Right lobe of liver (tissue), 6 donors: ENCODE measurements at regions not wholly inside any gene's neighbourhood (a gene's known extent, or its start where the extent isn't known, plus 50 kb on each side); places are given as distances from the start of the nearest gene placed in this dataset.
"Not testable (repeated sequence)": the region's sequence is repeated elsewhere in the genome, so short reads cannot be mapped to it uniquely, and the experiment has no call there.

ENCODE experiments used
- ATAC-seq, 4 donors: fragments of 200-7000 bp; cut with Tn5 transposase; one replicate each; pipeline ENCODE4 v1.9.1; 2020; ENCODE audit warnings: mild to moderate bottlenecking in 4 of 4, moderate library complexity in 4 of 4
- DNase-seq, 3 donors: peaks; one replicate each; pipeline ENCODE4 v3.0.0-alpha.2; 2020
- H3K27ac ChIP-seq, 3 donors: fragments of 200-600 bp; one replicate each; pipeline ENCODE4 v1.8.0; 2022
- H3K27me3 ChIP-seq, 2 donors: fragments of 200-600 bp; one replicate each; pipeline ENCODE4 v1.8.0; 2022
- H3K36me3 ChIP-seq, 4 donors: fragments of 200-600 bp; sonication (generic) in 1 of 4; one replicate each; pipeline versions ENCODE4 v1.5.1 to v1.8.0; 2017 to 2022; ENCODE audit warnings: control low read depth in 1 of 4
- H3K4me1 ChIP-seq, 4 donors: fragments of 200-600 bp; sonication (generic) in 1 of 4; one replicate each; pipeline versions ENCODE4 v1.5.1 to v1.8.0; 2017 to 2022; ENCODE audit warnings: control low read depth in 1 of 4
- H3K4me3 ChIP-seq, 3 donors: fragments of 200-600 bp; one replicate each; pipeline ENCODE4 v1.8.0; 2022
- H3K9me3 ChIP-seq, 4 donors: fragments of 200-600 bp; sonication (generic) in 1 of 4; one replicate each; pipeline versions ENCODE4 v1.5.1 to v1.8.0; 2017 to 2022; ENCODE audit warnings: control low read depth in 1 of 4
- POLR2A ChIP-seq: fragments of 450-650 bp; IDR thresholded peaks from one replicate; pipeline ENCODE4 v1.6.1; 2017; ENCODE audit warnings: antibody characterized with exemption, mild to moderate bottlenecking
- WGBS: methylation state at CpG from one replicate; pipeline ENCODE4 v1.1.6; 2018; ENCODE audit warnings: low coverage, low lambda C conversion rate; ENCODE audit not compliant: insufficient coverage; ENCODE audit errors: missing lambda C conversion rate; 5-methylcytosine and 5-hydroxymethylcytosine counted together
- intact Hi-C, 2 donors: fragments of 100-400 bp; cut with DNase I; formaldehyde crosslinking; loops; one replicate each; pipeline versions ENCODE4 v1.11.2 to v1.14.1; 2022
- TF ChIP-seq, protein P1 (sequence below), 4 donors: fragments of 200-600 bp in 3 of 4; fragments of 450-650 bp in 1 of 4; IDR thresholded peaks; one replicate each; pipeline versions ENCODE4 v1.5.1 to v1.8.0; 2016 to 2022; ENCODE audit warnings: antibody characterized with exemption in 4 of 4, mild to moderate bottlenecking in 2 of 4
- donor health status: DM: no; HTN: yes; CAD: no.
- donor health status: DM: no; HTN: no; CAD: no.
- donor health status: DM: no; HTN: no; CAD: no.
- donor health status: DM: no; HTN: yes; CAD: no.
- donor health status: DM: no; HTN: yes; CAD: no.

GRCh38 chr7:94782777-94783176 is 124.6 kb upstream of the PPP1R9A start:
- no peak overlapping the region for H3K4me3 ChIP-seq
- H3K36me3 ChIP-seq: no peaks in the 10 kb centered on the region
- no peak for ATAC-seq
- H3K4me1 ChIP-seq: no peaks in the 10 kb centered on the region
- WGBS: 76% methylated on average over 6 of the region's 8 CpGs
- TF ChIP-seq, protein P1, sequence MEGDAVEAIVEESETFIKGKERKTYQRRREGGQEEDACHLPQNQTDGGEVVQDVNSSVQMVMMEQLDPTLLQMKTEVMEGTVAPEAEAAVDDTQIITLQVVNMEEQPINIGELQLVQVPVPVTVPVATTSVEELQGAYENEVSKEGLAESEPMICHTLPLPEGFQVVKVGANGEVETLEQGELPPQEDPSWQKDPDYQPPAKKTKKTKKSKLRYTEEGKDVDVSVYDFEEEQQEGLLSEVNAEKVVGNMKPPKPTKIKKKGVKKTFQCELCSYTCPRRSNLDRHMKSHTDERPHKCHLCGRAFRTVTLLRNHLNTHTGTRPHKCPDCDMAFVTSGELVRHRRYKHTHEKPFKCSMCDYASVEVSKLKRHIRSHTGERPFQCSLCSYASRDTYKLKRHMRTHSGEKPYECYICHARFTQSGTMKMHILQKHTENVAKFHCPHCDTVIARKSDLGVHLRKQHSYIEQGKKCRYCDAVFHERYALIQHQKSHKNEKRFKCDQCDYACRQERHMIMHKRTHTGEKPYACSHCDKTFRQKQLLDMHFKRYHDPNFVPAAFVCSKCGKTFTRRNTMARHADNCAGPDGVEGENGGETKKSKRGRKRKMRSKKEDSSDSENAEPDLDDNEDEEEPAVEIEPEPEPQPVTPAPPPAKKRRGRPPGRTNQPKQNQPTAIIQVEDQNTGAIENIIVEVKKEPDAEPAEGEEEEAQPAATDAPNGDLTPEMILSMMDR (IDR thresholded peaks at IDR 0.05): no peak
- no peak for TF ChIP-seq POLR2A
- H3K9me3 ChIP-seq: no peaks in the 10 kb centered on the region
- no peak overlapping the region for H3K27ac ChIP-seq
- intact Hi-C loops: no loop called here
- no peaks in the 10 kb centered on the region for H3K27me3 ChIP-seq
- DNase-seq: no peak

GRCh38 chr7:94787285-94787684 is 120.1 kb upstream of the PPP1R9A start:
- intact Hi-C loops: no loop called here
- 36% methylated on average over 1 of the region's 1 CpG for WGBS
- TF ChIP-seq, protein P1 (IDR thresholded peaks at IDR 0.05): no peak
- no peak for TF ChIP-seq POLR2A

DNA sequence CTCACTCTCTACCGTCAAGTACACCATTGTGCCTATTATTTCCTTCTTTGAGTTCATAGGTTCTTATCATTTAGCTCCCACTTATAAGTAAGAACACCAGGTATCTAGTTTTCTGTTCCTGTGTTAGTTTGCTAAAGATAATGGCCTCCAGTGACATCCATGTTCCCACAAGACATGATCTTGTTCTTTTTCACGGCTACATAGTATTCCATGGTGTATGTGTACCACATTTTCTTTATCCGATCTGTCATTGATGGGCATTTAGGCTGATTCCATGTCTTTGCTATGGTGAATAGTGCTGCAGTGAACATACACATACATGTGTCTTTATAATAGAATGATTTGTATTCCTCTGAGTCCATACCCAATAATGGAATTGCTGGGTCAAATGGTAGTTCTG is 119.0 kb upstream of the PPP1R9A start:
- H3K27ac ChIP-seq, ATAC-seq, DNase-seq, H3K4me3 ChIP-seq, H3K4me1 ChIP-seq, H3K27me3 ChIP-seq, H3K36me3 ChIP-seq, intact Hi-C loops, H3K9me3 ChIP-seq: not testable (repeated sequence)
- 91% methylated on average over 2 of the region's 3 CpGs for WGBS

More at GRCh38 chr7:94787285-94787684, 120.1 kb upstream of the PPP1R9A start:
- Histone ChIP-seq H3K4me3 (no peak overlapping the region), H3K4me1 (no peaks in the 10 kb centered on the region), H3K27ac (no peak overlapping the region), H3K27me3 (no peaks in the 10 kb centered on the region), H3K36me3 (no peaks in the 10 kb centered on the region), H3K9me3 (no peaks in the 10 kb centered on the region)
- ATAC-seq: no peak
- no peak for DNase-seq

DNA sequence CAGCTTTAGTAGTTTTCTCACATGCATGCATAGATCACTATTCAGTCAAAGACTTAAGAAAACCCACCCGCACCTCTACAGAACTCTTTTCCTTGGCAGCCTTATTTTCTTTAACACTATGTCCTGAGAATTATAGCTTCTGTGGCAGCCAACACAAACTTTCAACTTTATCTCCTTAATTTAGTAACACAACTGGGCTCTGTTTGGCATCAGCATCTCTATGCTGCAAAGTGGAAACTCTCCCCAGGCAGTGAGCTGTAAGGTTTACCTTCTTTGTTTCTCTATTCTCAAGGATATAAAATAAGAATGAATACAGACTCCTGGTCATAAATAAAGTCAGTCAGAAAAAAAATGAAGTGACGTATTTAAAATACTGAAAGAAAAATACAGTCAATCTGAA is 115.2 kb upstream of the PPP1R9A start:
- DNase-seq (no peak), ATAC-seq (no peak)
- Histone ChIP-seq H3K9me3 (no peaks in the 10 kb centered on the region), H3K4me1 (no peaks in the 10 kb centered on the region), H3K4me3 (no peak overlapping the region), H3K36me3 (no peaks in the 10 kb centered on the region), H3K27me3 (peaks cover 0 to 6% of the 10 kb centered on the region in 2 donors), H3K27ac (no peak overlapping the region)
- intact Hi-C loops: no loop called here
- TF ChIP-seq, protein P1 (IDR thresholded peaks at IDR 0.05): no peak
- TF ChIP-seq POLR2A: no peak
- WGBS: 68% methylated on average over 2 of the region's 2 CpGs

DNA sequence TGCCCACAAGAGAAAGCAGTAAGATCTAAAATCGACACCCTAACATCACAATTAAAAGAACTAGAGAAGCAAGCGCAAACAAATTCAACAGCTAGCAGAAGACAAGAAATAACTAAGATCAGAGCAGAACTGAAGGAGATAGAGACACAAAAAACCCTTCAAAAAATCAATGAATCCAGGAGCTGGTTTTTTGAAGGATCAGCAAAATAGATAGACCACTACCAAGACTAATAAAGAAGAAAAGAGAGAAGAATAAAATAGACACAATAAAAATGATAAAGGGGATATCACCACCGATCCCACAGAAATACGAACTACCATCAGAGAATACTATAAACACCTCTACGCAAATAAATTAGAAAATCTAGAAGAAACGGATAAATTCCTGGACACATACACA is 110.0 kb upstream of the PPP1R9A start:
- WGBS: 82% methylated on average over 4 of the region's 6 CpGs

GRCh38 chr7:94803821-94804220 is 103.6 kb upstream of the PPP1R9A start:
- DNase-seq: no peak
- Histone ChIP-seq H3K4me3 (no peak overlapping the region), H3K36me3 (no peaks in the 10 kb centered on the region), H3K27me3 (no peaks in the 10 kb centered on the region), H3K4me1 (no peaks in the 10 kb centered on the region), H3K27ac (no peak overlapping the region), H3K9me3 (no peaks in the 10 kb centered on the region)
- no peak for ATAC-seq
- intact Hi-C loops: no loop called here
- TF ChIP-seq POLR2A: no peak
- TF ChIP-seq, protein P1 (IDR thresholded peaks at IDR 0.05): no peak
- 84% methylated on average over 2 of the region's 2 CpGs for WGBS

More for the DNA sequence above, 110.0 kb upstream of the PPP1R9A start:
- H3K4me1 ChIP-seq, H3K4me3 ChIP-seq, H3K36me3 ChIP-seq, H3K27me3 ChIP-seq, DNase-seq, H3K27ac ChIP-seq, H3K9me3 ChIP-seq, ATAC-seq, intact Hi-C loops: not testable (repeated sequence)

DNA sequence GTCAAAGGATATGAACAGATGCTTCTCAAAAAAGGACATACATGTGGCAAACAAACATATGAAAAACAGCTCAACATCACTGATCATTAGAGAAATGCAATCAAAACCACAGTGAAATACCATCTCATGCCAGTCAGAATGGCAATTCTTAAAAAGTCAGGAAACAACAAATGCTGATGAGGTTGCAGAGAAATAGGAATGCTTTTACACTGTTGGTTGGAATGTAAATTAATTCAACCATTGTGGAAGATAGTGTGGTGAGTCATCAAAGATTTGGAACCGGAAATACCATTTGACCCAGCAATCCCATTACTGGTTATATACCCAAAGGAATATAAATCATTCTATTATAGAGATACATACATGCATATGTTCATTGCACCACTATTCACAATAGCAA is 98.7 kb upstream of the PPP1R9A start:
- DNase-seq, H3K9me3 ChIP-seq, ATAC-seq, H3K4me3 ChIP-seq, H3K27ac ChIP-seq, H3K36me3 ChIP-seq, H3K27me3 ChIP-seq, H3K4me1 ChIP-seq, intact Hi-C loops: not testable (repeated sequence)
- WGBS: 50% methylated on average over 1 of the region's 1 CpG
